ENCODE measurements at regions not wholly inside any gene's neighbourhood (a gene's known extent, or its start where the extent isn't known, plus 50 kb on each side); places are given as distances from the start of the nearest gene placed in this dataset.

DNA sequence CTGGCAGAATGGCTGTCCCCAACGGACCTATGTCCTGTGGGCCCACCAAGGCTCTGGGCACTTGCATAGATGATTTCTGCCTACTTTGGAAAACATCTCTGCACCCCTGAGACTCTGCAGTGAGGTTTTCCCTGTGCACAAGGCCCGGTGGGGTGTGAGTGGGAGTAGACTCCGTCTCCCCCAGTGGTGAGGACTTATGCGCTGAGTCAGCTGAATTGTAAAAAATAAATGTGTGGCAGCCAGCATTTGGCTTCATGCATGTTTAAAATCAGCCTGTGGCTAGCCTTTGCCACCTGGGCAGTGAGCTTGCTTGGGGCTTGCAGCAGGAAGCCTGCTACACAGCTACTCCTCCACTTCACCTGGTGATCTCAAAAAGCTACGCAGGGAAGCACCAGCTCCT is 139.3 kb upstream of the WDR11 start:
- no peak for DNase-seq
- no peak for ATAC-seq

DNA sequence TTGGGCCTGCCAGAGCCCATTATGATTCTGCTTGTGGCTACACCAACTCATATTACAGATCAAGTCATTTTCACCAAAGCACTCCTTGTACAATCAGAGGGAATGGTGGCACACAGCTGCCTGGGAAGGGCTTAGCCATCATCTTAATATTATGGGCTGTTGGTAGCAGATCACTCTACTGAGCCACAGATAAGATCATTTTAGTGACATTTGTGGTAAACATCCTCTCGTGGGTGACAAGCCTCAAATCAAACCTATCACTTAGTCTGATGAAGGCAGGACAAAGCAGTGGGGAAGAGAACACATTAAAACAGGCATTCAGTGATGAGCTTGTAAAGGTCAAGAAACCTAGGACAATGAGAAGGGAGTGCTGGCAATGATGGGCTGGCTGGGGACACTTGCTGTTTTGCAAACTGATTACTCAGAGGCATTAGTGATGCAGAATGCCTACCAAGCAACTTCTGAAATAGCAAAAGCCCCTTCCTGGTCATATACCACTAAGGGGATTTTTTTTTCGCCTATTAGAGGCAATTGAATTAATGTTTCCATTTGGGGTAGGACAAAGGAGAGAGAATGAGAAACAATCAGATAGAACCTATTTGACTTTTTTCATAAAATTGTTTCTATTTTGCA is 137.5 kb upstream of the WDR11 start:
- DNase-seq (no peak), ATAC-seq (no peak), FAIRE-seq (no peak)
- WGBS, 2 donors, result 35 to 47% methylated on average over 2 of the region's 2 CpGs
- H3K27ac ChIP-seq, result no peak overlapping the region
- no peak overlapping the region for H3K4me3 ChIP-seq
- intact Hi-C loops (cut with DNase I), result no loop called here
- TF ChIP-seq, protein P1, sequence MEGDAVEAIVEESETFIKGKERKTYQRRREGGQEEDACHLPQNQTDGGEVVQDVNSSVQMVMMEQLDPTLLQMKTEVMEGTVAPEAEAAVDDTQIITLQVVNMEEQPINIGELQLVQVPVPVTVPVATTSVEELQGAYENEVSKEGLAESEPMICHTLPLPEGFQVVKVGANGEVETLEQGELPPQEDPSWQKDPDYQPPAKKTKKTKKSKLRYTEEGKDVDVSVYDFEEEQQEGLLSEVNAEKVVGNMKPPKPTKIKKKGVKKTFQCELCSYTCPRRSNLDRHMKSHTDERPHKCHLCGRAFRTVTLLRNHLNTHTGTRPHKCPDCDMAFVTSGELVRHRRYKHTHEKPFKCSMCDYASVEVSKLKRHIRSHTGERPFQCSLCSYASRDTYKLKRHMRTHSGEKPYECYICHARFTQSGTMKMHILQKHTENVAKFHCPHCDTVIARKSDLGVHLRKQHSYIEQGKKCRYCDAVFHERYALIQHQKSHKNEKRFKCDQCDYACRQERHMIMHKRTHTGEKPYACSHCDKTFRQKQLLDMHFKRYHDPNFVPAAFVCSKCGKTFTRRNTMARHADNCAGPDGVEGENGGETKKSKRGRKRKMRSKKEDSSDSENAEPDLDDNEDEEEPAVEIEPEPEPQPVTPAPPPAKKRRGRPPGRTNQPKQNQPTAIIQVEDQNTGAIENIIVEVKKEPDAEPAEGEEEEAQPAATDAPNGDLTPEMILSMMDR (IDR thresholded peaks at IDR 0.05), result no peak
- H3K9me3 ChIP-seq, result no peaks in the 10 kb centered on the region
- no peaks in the 10 kb centered on the region for H3K36me3 ChIP-seq
- H3K4me1 ChIP-seq, result no peaks in the 10 kb centered on the region
- H3K27me3 ChIP-seq, result no peaks in the 10 kb centered on the region

More for the DNA sequence above, 139.3 kb upstream of the WDR11 start:
- intact Hi-C loops (cut with DNase I), result no loop called here
- H3K27me3 ChIP-seq, result no peaks in the 10 kb centered on the region
- no peaks in the 10 kb centered on the region for H3K36me3 ChIP-seq
- TF ChIP-seq, protein P1 (IDR thresholded peaks at IDR 0.05), result no peak
- H3K9me3 ChIP-seq, result no peaks in the 10 kb centered on the region
- H3K4me3 ChIP-seq, result no peak overlapping the region
- H3K4me1 ChIP-seq, result no peaks in the 10 kb centered on the region
- 75 to 82% methylated on average over 5 of the region's 5 CpGs for WGBS, 2 donors
- no peak overlapping the region for H3K27ac ChIP-seq
- no peak for FAIRE-seq

DNA sequence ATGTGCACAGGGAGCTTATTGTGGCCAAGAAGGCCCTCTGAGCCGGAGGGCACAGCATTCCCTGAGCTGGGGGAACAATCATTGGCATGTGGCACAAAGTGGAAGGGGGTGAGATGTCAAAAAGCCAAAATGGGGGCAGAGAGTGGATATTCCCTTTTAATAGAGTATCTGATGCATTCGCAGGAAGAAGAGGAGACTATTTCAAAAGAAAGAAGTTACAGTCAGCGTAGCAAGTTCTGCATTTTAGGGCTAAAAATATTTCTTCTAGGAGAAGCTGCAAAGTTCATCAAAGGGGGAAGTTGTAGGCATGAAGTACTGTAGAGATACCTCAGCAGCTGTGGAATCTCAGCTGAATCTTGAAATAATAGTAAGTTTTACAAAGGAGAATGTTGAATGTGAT is 136.0 kb upstream of the WDR11 start:
- DNase-seq (no peak), ATAC-seq (peak in 1 of 4 donors; percentile 44), FAIRE-seq (no peak)
- no peaks in the 10 kb centered on the region for H3K27me3 ChIP-seq
- H3K4me1 ChIP-seq, result no peaks in the 10 kb centered on the region
- intact Hi-C loops (cut with DNase I), result no loop called here
- H3K9me3 ChIP-seq, result no peaks in the 10 kb centered on the region
- no peak overlapping the region for H3K4me3 ChIP-seq
- no peaks in the 10 kb centered on the region for H3K36me3 ChIP-seq
- 52 to 70% methylated on average over 3 of the region's 3 CpGs for WGBS, 2 donors
- H3K27ac ChIP-seq, result no peak overlapping the region
- TF ChIP-seq, protein P1 (IDR thresholded peaks at IDR 0.05), result no peak

DNA sequence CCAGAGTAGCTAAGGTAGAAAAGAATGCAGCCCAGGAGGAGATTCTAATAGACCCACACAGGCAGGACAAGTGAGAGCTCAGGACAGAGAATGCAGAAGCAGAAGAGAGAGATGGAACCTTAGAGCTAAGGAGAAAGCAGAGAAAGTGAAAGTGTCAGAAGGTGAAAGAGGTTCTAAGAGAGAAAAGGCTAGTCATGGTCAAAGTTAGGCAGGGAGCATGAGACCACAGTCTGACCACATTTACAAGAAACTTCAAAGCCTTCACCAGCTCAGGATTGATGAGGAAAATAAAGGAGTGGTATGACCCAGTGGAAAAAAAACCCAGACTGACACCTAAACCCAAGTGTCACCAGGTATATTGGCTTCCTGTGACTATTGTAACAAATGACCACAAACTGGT is 131.8 kb upstream of the WDR11 start:
- no peak for FAIRE-seq

DNA sequence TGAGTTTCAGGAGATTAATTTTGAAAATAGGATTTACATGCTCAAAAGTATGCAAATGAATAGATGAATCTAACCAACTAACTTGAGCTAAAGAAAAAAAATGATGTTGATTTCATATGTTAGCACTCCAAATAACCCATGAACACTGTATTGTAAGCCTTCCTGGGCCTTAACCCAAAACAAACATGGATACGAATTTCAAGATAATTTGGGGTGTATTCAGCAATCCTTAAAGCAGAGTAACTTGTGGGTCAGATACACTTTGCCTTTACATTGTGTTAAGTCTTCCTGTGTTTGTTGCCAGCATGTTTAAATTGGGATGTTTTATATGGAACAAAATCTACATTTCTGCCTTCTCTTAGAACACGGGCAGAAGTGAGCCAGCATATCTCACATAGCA is 124.2 kb upstream of the WDR11 start:
- H3K27ac ChIP-seq, result no peak overlapping the region
- FAIRE-seq, result no peak

More for the DNA sequence above, 131.8 kb upstream of the WDR11 start:
- H3K4me3 ChIP-seq, result no peak overlapping the region
- DNase-seq (no peak), ATAC-seq (no peak)
- no peaks in the 10 kb centered on the region for H3K4me1 ChIP-seq
- TF ChIP-seq, protein P1 (IDR thresholded peaks at IDR 0.05), result no peak
- no peaks in the 10 kb centered on the region for H3K9me3 ChIP-seq
- H3K27me3 ChIP-seq, result no peaks in the 10 kb centered on the region
- intact Hi-C loops (cut with DNase I), result no loop called here
- H3K36me3 ChIP-seq, result no peaks in the 10 kb centered on the region
- H3K27ac ChIP-seq, result no peak overlapping the region

More for the DNA sequence above, 124.2 kb upstream of the WDR11 start:
- intact Hi-C loops (cut with DNase I), result no loop called here
- Histone ChIP-seq H3K4me3 (no peak overlapping the region), H3K4me1 (no peaks in the 10 kb centered on the region), H3K9me3 (no peaks in the 10 kb centered on the region), H3K36me3 (no peaks in the 10 kb centered on the region), H3K27me3 (peaks cover 0 to 6% (median 0%) of the 10 kb centered on the region in 4 donors)
- TF ChIP-seq, protein P1 (IDR thresholded peaks at IDR 0.05), result no peak
- ATAC-seq, result peak in 1 of 4 donors; percentile 50
- DNase-seq, result no peak
- WGBS, 2 donors, result 22 to 26% methylated on average over 2 of the region's 2 CpGs

Data from pancreas (tissue), 10 donors.